ENCODE measurements at regions not wholly inside any gene's neighbourhood (a gene's known extent, or its start where the extent isn't known, plus 50 kb on each side); places are given as distances from the start of the nearest gene placed in this dataset.

DNA sequence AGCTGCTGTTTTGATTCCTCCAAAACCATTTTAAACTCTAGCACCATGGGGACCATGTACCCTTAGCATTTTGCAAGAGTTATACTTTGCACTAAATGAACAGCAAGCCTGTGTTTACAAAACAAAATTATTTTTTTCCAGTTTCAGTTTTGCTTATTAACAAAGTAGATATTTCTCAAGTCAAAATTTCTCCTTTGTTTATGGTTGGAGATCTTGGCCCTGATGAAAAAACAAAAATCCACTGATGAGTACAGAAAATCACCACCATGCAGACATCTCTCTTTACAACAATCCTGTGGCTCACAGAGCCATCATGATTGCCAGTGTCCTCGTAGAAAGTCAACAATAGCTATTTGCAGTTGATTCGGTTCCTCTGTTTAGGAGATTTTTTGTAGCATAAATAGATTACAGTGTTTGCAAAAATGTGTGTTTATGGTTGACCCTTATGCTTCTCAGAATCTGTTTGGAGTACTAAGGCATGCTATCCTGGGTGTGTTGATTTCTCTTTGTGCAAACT is 201.1 kb upstream of the NUDT4 start:
- Histone ChIP-seq H4K20me1 (ENCODE audit: insufficient read depth) (no peaks in the 10 kb centered on the region), H3F3A (ENCODE audit: insufficient read depth) (peaks cover 40% of the 10 kb centered on the region), H2AFZ (peak overlapping the region; percentile 28; the same call in 1 of the 2 replicates), H3K4me2 (ENCODE audit: unreplicated experiment) (peak overlapping the region; percentile 6), H3K9ac (no peak overlapping the region), H3K4me1 (ENCODE audit: insufficient read depth) (peaks cover 47% of the 10 kb centered on the region), H3K79me2 (ENCODE audit: insufficient read depth) (no peaks in the 10 kb centered on the region), H3K9me3 (ENCODE audit: low read depth) (no peaks in the 10 kb centered on the region), H3K36me3 (ENCODE audit: low read depth) (no peaks in the 10 kb centered on the region), H3K4me3 (no peak overlapping the region), H3K27ac (peak overlapping the region; percentile 68), H3K9me2 (ENCODE audit: insufficient read depth) (no peaks in the 10 kb centered on the region), H3K27me3 (replicated peaks; ENCODE audit: insufficient read depth) (no peaks in the 10 kb centered on the region)
- TF ChIP-seq EZH2 (IDR thresholded peaks at IDR 0.05; ENCODE audit: insufficient read depth, poor library complexity, severe bottlenecking), result no peak
- TF ChIP-seq EZH2phosphoT487 (IDR thresholded peaks at IDR 0.05; ENCODE audit: insufficient read depth, low read depth), result no peak
- in situ Hi-C loops (cut with MboI), result no loop called here
- 9 to 10% methylated on average over 2 of the region's 2 CpGs for WGBS, 2 experiments (ENCODE audit: low coverage in 1 of 2, low lambda C conversion rate in 2 of 2, missing lambda C conversion rate in 2 of 2)
- no peak for DNase-seq

DNA sequence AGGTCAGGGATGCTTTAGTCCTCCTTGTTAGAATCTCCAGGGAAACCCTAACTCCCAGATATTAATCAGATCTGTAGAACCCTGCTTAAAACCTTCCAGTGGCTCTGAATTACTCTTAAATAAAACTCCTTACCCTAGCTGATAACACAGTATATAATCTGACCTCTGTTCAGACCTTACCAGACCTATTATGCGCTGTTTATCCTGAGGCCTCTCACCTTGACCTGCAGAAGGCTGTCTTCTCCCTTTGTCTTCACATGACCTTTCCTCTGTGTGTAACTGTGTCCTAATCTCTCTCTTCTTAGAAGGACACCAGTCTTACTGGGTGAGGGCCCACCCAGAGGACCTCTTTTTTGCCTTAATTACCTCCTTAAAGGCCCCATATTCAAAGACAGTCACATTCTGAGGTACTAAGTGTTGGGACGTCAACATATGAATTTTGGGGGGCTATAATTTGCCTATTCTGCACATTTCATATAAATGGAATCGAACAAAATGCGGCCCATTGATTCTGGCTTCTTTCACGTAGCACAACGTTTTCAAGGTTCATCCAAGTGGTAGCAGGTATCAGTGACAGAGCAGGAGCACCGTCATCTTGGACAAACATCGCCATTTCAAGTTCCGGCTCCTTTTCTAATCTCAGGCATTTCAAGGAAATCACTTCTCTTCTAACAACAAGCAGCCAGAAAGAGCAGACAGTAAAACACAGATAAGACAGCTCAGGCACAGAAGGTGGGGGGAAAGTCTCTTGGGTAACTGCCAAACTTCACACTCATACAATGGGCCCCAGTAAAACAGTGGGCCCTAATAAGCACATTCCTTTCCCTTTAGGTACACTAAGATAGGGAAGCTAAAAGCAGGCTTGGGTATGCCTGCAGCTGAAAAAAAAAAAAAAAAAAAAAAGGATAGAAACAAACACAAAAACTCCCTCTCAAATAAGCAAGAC is 200.2 kb upstream of the NUDT4 start:
- H3K9ac ChIP-seq, result no peak overlapping the region
- no peaks in the 10 kb centered on the region for H4K20me1 ChIP-seq (ENCODE audit: insufficient read depth)
- no peaks in the 10 kb centered on the region for H3K27me3 ChIP-seq (replicated peaks; ENCODE audit: insufficient read depth)
- no peaks in the 10 kb centered on the region for H3K79me2 ChIP-seq (ENCODE audit: insufficient read depth)
- no peak overlapping the region for H2AFZ ChIP-seq
- H3F3A ChIP-seq (ENCODE audit: insufficient read depth), result peaks cover 40% of the 10 kb centered on the region
- H3K27ac ChIP-seq, result no peak overlapping the region
- H3K9me3 ChIP-seq (ENCODE audit: low read depth), result no peaks in the 10 kb centered on the region
- no peaks in the 10 kb centered on the region for H3K9me2 ChIP-seq (ENCODE audit: insufficient read depth)
- no peaks in the 10 kb centered on the region for H3K36me3 ChIP-seq (ENCODE audit: low read depth)
- DNase-seq, result peak; percentile 5
- TF ChIP-seq EZH2phosphoT487 (IDR thresholded peaks at IDR 0.05; ENCODE audit: insufficient read depth, low read depth) (no peak), EZH2 (IDR thresholded peaks at IDR 0.05; ENCODE audit: insufficient read depth, poor library complexity, severe bottlenecking) (no peak)
- H3K4me2 ChIP-seq (ENCODE audit: unreplicated experiment), result no peak overlapping the region
- in situ Hi-C loops (cut with MboI), result no loop called here
- 97 to 98% methylated on average over 9 of the region's 9 CpGs for WGBS, 2 experiments (ENCODE audit: low coverage in 1 of 2, low lambda C conversion rate in 2 of 2, missing lambda C conversion rate in 2 of 2)
- H3K4me1 ChIP-seq (ENCODE audit: insufficient read depth), result peaks cover 47% of the 10 kb centered on the region
- no peak overlapping the region for H3K4me3 ChIP-seq

- no peak for DNase-seq
- TF ChIP-seq EZH2phosphoT487 (IDR thresholded peaks at IDR 0.05; ENCODE audit: insufficient read depth, low read depth), result no peak
- no peak for TF ChIP-seq EZH2 (IDR thresholded peaks at IDR 0.05; ENCODE audit: insufficient read depth, poor library complexity, severe bottlenecking)
- H3K9me2 ChIP-seq (ENCODE audit: insufficient read depth), result no peaks in the 10 kb centered on the region
- no peak overlapping the region for H3K27ac ChIP-seq
- in situ Hi-C loops (cut with MboI), result no loop called here
- no peak overlapping the region for H3K9ac ChIP-seq
- H3K4me1 ChIP-seq (ENCODE audit: insufficient read depth), result peaks cover 40% of the 10 kb centered on the region
- no peaks in the 10 kb centered on the region for H3K27me3 ChIP-seq (replicated peaks; ENCODE audit: insufficient read depth)
- H2AFZ ChIP-seq, result no peak overlapping the region
- H3K36me3 ChIP-seq (ENCODE audit: low read depth), result no peaks in the 10 kb centered on the region
- 97 to 98% methylated on average over 4 of the region's 4 CpGs for WGBS, 2 experiments (ENCODE audit: low coverage in 1 of 2, low lambda C conversion rate in 2 of 2, missing lambda C conversion rate in 2 of 2)
- H3F3A ChIP-seq (ENCODE audit: insufficient read depth), result peaks cover 40% of the 10 kb centered on the region
- H4K20me1 ChIP-seq (ENCODE audit: insufficient read depth), result no peaks in the 10 kb centered on the region
- H3K9me3 ChIP-seq (ENCODE audit: low read depth), result no peaks in the 10 kb centered on the region
- no peaks in the 10 kb centered on the region for H3K79me2 ChIP-seq (ENCODE audit: insufficient read depth)
- H3K4me2 ChIP-seq (ENCODE audit: unreplicated experiment), result no peak overlapping the region
- H3K4me3 ChIP-seq, result no peak overlapping the region
Measured at GRCh38 chr12:93178154-93178878, 199.4 kb upstream of the NUDT4 start.

GRCh38 chr12:93179792-93180191 is 197.9 kb upstream of the NUDT4 start:
- Histone ChIP-seq H3K4me2 (ENCODE audit: unreplicated experiment) (no peak overlapping the region), H3K9me2 (ENCODE audit: insufficient read depth) (no peaks in the 10 kb centered on the region), H3K79me2 (ENCODE audit: insufficient read depth) (no peaks in the 10 kb centered on the region), H3K27ac (no peak overlapping the region), H3K4me3 (no peak overlapping the region), H3F3A (ENCODE audit: insufficient read depth) (peaks cover 30% of the 10 kb centered on the region), H3K9ac (no peak overlapping the region), H3K27me3 (replicated peaks; ENCODE audit: insufficient read depth) (no peaks in the 10 kb centered on the region), H4K20me1 (ENCODE audit: insufficient read depth) (no peaks in the 10 kb centered on the region), H2AFZ (no peak overlapping the region), H3K4me1 (ENCODE audit: insufficient read depth) (peaks cover 36% of the 10 kb centered on the region), H3K9me3 (ENCODE audit: low read depth) (no peaks in the 10 kb centered on the region), H3K36me3 (ENCODE audit: low read depth) (no peaks in the 10 kb centered on the region)
- no peak for TF ChIP-seq EZH2phosphoT487 (IDR thresholded peaks at IDR 0.05; ENCODE audit: insufficient read depth, low read depth)
- no peak for TF ChIP-seq EZH2 (IDR thresholded peaks at IDR 0.05; ENCODE audit: insufficient read depth, poor library complexity, severe bottlenecking)
- 97 to 99% methylated on average over 6 of the region's 6 CpGs for WGBS, 2 experiments (ENCODE audit: low coverage in 1 of 2, low lambda C conversion rate in 2 of 2, missing lambda C conversion rate in 2 of 2)
- in situ Hi-C loops (cut with MboI), result no loop called here
- DNase-seq, result no peak
